ENCODE measurements at regions not wholly inside any gene's neighbourhood (a gene's known extent, or its start where the extent isn't known, plus 50 kb on each side); places are given as distances from the start of the nearest gene placed in this dataset.

DNA sequence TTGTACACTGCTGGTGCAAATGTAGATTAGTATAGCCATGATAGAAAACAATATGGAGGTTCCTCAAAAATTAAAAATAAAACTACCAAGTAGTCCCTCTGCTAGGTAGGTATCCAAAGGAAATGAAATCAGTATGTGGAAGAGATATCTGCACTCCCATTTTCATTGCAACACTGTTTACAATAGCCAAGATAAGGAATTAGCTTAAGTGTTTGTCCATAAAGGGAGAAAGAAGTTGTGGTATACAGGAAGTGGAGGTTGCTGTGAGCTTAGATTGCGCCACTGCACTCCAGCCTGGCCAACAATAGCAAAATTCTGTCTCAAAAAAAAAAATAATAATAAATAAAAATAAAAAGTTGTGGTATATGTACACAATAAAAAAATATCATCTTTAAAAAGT lies 325.0 kb upstream of the EMCN start:
- TF ChIP-seq, protein P1, sequence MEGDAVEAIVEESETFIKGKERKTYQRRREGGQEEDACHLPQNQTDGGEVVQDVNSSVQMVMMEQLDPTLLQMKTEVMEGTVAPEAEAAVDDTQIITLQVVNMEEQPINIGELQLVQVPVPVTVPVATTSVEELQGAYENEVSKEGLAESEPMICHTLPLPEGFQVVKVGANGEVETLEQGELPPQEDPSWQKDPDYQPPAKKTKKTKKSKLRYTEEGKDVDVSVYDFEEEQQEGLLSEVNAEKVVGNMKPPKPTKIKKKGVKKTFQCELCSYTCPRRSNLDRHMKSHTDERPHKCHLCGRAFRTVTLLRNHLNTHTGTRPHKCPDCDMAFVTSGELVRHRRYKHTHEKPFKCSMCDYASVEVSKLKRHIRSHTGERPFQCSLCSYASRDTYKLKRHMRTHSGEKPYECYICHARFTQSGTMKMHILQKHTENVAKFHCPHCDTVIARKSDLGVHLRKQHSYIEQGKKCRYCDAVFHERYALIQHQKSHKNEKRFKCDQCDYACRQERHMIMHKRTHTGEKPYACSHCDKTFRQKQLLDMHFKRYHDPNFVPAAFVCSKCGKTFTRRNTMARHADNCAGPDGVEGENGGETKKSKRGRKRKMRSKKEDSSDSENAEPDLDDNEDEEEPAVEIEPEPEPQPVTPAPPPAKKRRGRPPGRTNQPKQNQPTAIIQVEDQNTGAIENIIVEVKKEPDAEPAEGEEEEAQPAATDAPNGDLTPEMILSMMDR (IDR thresholded peaks at IDR 0.05 in 2 of 3, conservative IDR thresholded peaks at IDR 0.05 in 1 of 3; ENCODE audit: borderline replicate concordance in 1 of 3, insufficient read depth in 1 of 3, low read depth in 2 of 3, low read length in 2 of 3), result no peak
- no peak for TF ChIP-seq SIN3A (IDR thresholded peaks at IDR 0.05; ENCODE audit: low read depth)
- no peak for TF ChIP-seq POLR2AphosphoS5 (IDR thresholded peaks at IDR 0.05; ENCODE audit: low read depth, low read length)
- no peak for TF ChIP-seq CEBPB (IDR thresholded peaks at IDR 0.05; ENCODE audit: low read depth)
- no peak for TF ChIP-seq EGR1 (IDR thresholded peaks at IDR 0.05; ENCODE audit: low read depth)
- TF ChIP-seq, protein P2, sequence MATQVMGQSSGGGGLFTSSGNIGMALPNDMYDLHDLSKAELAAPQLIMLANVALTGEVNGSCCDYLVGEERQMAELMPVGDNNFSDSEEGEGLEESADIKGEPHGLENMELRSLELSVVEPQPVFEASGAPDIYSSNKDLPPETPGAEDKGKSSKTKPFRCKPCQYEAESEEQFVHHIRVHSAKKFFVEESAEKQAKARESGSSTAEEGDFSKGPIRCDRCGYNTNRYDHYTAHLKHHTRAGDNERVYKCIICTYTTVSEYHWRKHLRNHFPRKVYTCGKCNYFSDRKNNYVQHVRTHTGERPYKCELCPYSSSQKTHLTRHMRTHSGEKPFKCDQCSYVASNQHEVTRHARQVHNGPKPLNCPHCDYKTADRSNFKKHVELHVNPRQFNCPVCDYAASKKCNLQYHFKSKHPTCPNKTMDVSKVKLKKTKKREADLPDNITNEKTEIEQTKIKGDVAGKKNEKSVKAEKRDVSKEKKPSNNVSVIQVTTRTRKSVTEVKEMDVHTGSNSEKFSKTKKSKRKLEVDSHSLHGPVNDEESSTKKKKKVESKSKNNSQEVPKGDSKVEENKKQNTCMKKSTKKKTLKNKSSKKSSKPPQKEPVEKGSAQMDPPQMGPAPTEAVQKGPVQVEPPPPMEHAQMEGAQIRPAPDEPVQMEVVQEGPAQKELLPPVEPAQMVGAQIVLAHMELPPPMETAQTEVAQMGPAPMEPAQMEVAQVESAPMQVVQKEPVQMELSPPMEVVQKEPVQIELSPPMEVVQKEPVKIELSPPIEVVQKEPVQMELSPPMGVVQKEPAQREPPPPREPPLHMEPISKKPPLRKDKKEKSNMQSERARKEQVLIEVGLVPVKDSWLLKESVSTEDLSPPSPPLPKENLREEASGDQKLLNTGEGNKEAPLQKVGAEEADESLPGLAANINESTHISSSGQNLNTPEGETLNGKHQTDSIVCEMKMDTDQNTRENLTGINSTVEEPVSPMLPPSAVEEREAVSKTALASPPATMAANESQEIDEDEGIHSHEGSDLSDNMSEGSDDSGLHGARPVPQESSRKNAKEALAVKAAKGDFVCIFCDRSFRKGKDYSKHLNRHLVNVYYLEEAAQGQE (IDR thresholded peaks at IDR 0.05; ENCODE audit: low read depth), result no peak
- no peak for TF ChIP-seq EZH2 (IDR thresholded peaks at IDR 0.05)
- TF ChIP-seq POLR2A (IDR thresholded peaks at IDR 0.05; ENCODE audit: borderline replicate concordance, extremely low read depth, insufficient read depth, insufficient read length), result no peak
- TF ChIP-seq ELF1 (IDR thresholded peaks at IDR 0.05; ENCODE audit: borderline replicate concordance, low read depth), result no peak
